Activated CD4-positive, alpha-beta T cell treated with anti-CD3 and anti-CD28 coated beads, Interleukin-2, amount 50 U/mL, for 48 hours (primary cell): ENCODE measurements at regions not wholly inside any gene's neighbourhood (a gene's known extent, or its start where the extent isn't known, plus 50 kb on each side); places are given as distances from the start of the nearest gene placed in this dataset.
"Not testable (repeated sequence)": the region's sequence is repeated elsewhere in the genome, so short reads cannot be mapped to it uniquely, and the experiment has no call there.

Source experiments
- DNase-seq, 2 experiments: peaks; one replicate each; pipeline ENCODE4 v3.0.0-alpha.2; 2020

GRCh38 chr17:70327279-70327678 lies 157.9 kb downstream of the KCNJ2 start:
- DNase-seq: no peak

GRCh38 chr17:70327723-70328122 lies 158.4 kb downstream of the KCNJ2 start:
- no peak for DNase-seq

GRCh38 chr17:70329721-70330120 lies 160.4 kb downstream of the KCNJ2 start:
- DNase-seq: no peak

GRCh38 chr17:70331066-70331465 lies 161.7 kb downstream of the KCNJ2 start:
- DNase-seq: not testable (repeated sequence)

GRCh38 chr17:70332356-70333210 lies 163.3 kb downstream of the KCNJ2 start:
- DNase-seq: no peak

- no peak for DNase-seq
These were observed 167.1 kb downstream of the KCNJ2 start for GRCh38 chr17:70336411-70336810.

- no peak for DNase-seq
These were observed 169.6 kb downstream of the KCNJ2 start for GRCh38 chr17:70338946-70339354.

- no peak for DNase-seq
These were observed 173.8 kb downstream of the KCNJ2 start for GRCh38 chr17:70343114-70343513.

GRCh38 chr17:70344386-70345060 lies 175.2 kb downstream of the KCNJ2 start:
- DNase-seq: no peak

- DNase-seq: no peak
These were observed 175.7 kb downstream of the KCNJ2 start for GRCh38 chr17:70345061-70345460.

GRCh38 chr17:70352834-70353233 lies 183.5 kb downstream of the KCNJ2 start:
- DNase-seq: no peak

- no peak for DNase-seq
These were observed 184.2 kb downstream of the KCNJ2 start for GRCh38 chr17:70353408-70354092.

- no peak for DNase-seq
These were observed 185.9 kb downstream of the KCNJ2 start for GRCh38 chr17:70355185-70355584.

GRCh38 chr17:70357190-70357589 lies 187.9 kb downstream of the KCNJ2 start:
- no peak for DNase-seq

GRCh38 chr17:70365091-70365583 lies 195.8 kb downstream of the KCNJ2 start:
- no peak for DNase-seq

- DNase-seq: no peak
These were observed 197.1 kb downstream of the KCNJ2 start for GRCh38 chr17:70366386-70366785.

- DNase-seq: no peak
These were observed 198.7 kb downstream of the KCNJ2 start for GRCh38 chr17:70368011-70368410.

- no peak for DNase-seq
These were observed 200.1 kb downstream of the KCNJ2 start for GRCh38 chr17:70369391-70369790.

GRCh38 chr17:70370816-70371215 lies 201.5 kb downstream of the KCNJ2 start:
- no peak for DNase-seq

- no peak for DNase-seq
These were observed 204.0 kb downstream of the KCNJ2 start for GRCh38 chr17:70373369-70373768.

- no peak for DNase-seq
These were observed 205.2 kb downstream of the KCNJ2 start for GRCh38 chr17:70374496-70374895.

GRCh38 chr17:70375406-70375805 lies 206.1 kb downstream of the KCNJ2 start:
- DNase-seq: no peak
